GM21381 (cell line): ENCODE measurements at regions not wholly inside any gene's neighbourhood (a gene's known extent, or its start where the extent isn't known, plus 50 kb on each side); places are given as distances from the start of the nearest gene placed in this dataset.

Experiments
- ATAC-seq: cut with Tn5 transposase; IDR thresholded peaks from one replicate; pipeline ENCODE4 v1.9.1; 2021; ENCODE audit warnings: mild to moderate bottlenecking, moderate library complexity; ENCODE audit not compliant: unreplicated experiment

- no peak for ATAC-seq
Observed at GRCh38 chr2:138428710-138429440, 72.7 kb upstream of the SPOPL start.

GRCh38 chr2:138430181-138430580, 71.4 kb upstream of the SPOPL start:
- ATAC-seq, result no peak

- ATAC-seq, result no peak
Observed at GRCh38 chr2:138432971-138433370, 68.6 kb upstream of the SPOPL start.

GRCh38 chr2:138433995-138434951, 67.3 kb upstream of the SPOPL start:
- no peak for ATAC-seq

GRCh38 chr2:138435701-138436100, 65.9 kb upstream of the SPOPL start:
- no peak for ATAC-seq

- ATAC-seq, result no peak
Observed at GRCh38 chr2:138439733-138440132, 61.8 kb upstream of the SPOPL start.

GRCh38 chr2:138440759-138441158, 60.8 kb upstream of the SPOPL start:
- ATAC-seq, result no peak

- no peak for ATAC-seq
Observed at GRCh38 chr2:138441916-138442315, 59.7 kb upstream of the SPOPL start.

- no peak for ATAC-seq
Observed at GRCh38 chr2:138444411-138444810, 57.2 kb upstream of the SPOPL start.

- no peak for ATAC-seq
Observed at GRCh38 chr2:138445227-138445626, 56.3 kb upstream of the SPOPL start.

- ATAC-seq, result no peak
Observed at GRCh38 chr2:138446043-138446442, 55.5 kb upstream of the SPOPL start.

- ATAC-seq, result no peak
Observed at GRCh38 chr2:138447889-138448570, 53.5 kb upstream of the SPOPL start.
